ENCODE measurements at regions not wholly inside any gene's neighbourhood (a gene's known extent, or its start where the extent isn't known, plus 50 kb on each side); places are given as distances from the start of the nearest gene placed in this dataset.

- FAIRE-seq (no peak), DNase-seq (ENCODE audit: low spot score in 2 of 2) (no peak)
Observed at GRCh38 chr5:167750586-167750985, 540.9 kb upstream of the WWC1 start.

GRCh38 chr5:167752936-167753335, 538.5 kb upstream of the WWC1 start:
- FAIRE-seq, result no peak
- no peak for DNase-seq (ENCODE audit: low spot score in 2 of 2)

- FAIRE-seq, result no peak
Observed at GRCh38 chr5:167753725-167754490, 537.5 kb upstream of the WWC1 start.

GRCh38 chr5:167754501-167755021, 536.9 kb upstream of the WWC1 start:
- no peak for FAIRE-seq
- DNase-seq (ENCODE audit: low spot score in 2 of 2), result no peak

More at GRCh38 chr5:167753725-167754490, 537.5 kb upstream of the WWC1 start:
- no peak for DNase-seq (ENCODE audit: low spot score in 2 of 2)

GRCh38 chr5:167755420-167755819, 536.0 kb upstream of the WWC1 start:
- FAIRE-seq, result no peak
- DNase-seq (ENCODE audit: low spot score in 2 of 2), result no peak

- DNase-seq (ENCODE audit: low spot score in 2 of 2) (no peak), FAIRE-seq (no peak)
Observed at GRCh38 chr5:167759057-167759821, 532.2 kb upstream of the WWC1 start.

GRCh38 chr5:167763772-167764171, 527.7 kb upstream of the WWC1 start:
- DNase-seq (ENCODE audit: low spot score in 2 of 2) (no peak), FAIRE-seq (no peak)

- FAIRE-seq, result no peak
Observed at GRCh38 chr5:167764641-167765289, 526.7 kb upstream of the WWC1 start.

GRCh38 chr5:167765352-167765751, 526.1 kb upstream of the WWC1 start:
- DNase-seq (ENCODE audit: low spot score in 2 of 2) (no peak), FAIRE-seq (no peak)

More at GRCh38 chr5:167764641-167765289, 526.7 kb upstream of the WWC1 start:
- DNase-seq (ENCODE audit: low spot score in 2 of 2), result no peak

GRCh38 chr5:167766957-167767356, 524.5 kb upstream of the WWC1 start:
- DNase-seq (ENCODE audit: low spot score in 2 of 2) (no peak), FAIRE-seq (no peak)

- no peak for DNase-seq (ENCODE audit: low spot score in 2 of 2)
Observed at GRCh38 chr5:167767795-167768194, 523.6 kb upstream of the WWC1 start.

GRCh38 chr5:167769846-167770413, 521.5 kb upstream of the WWC1 start:
- FAIRE-seq (no peak), DNase-seq (ENCODE audit: low spot score in 2 of 2) (no peak)

More at GRCh38 chr5:167767795-167768194, 523.6 kb upstream of the WWC1 start:
- FAIRE-seq, result no peak

- no peak for FAIRE-seq
Observed at GRCh38 chr5:167770461-167770860, 521.0 kb upstream of the WWC1 start.

GRCh38 chr5:167771571-167771970, 519.9 kb upstream of the WWC1 start:
- no peak for FAIRE-seq
- no peak for DNase-seq (ENCODE audit: low spot score in 2 of 2)

More at GRCh38 chr5:167770461-167770860, 521.0 kb upstream of the WWC1 start:
- no peak for DNase-seq (ENCODE audit: low spot score in 2 of 2)

- no peak for DNase-seq (ENCODE audit: low spot score in 2 of 2)
- FAIRE-seq, result no peak
Observed at GRCh38 chr5:167773668-167774301, 517.7 kb upstream of the WWC1 start.

GRCh38 chr5:167777746-167778145, 513.7 kb upstream of the WWC1 start:
- no peak for DNase-seq (ENCODE audit: low spot score in 2 of 2)
- no peak for FAIRE-seq

GRCh38 chr5:167778228-167778627, 513.2 kb upstream of the WWC1 start:
- DNase-seq (ENCODE audit: low spot score in 2 of 2) (no peak), FAIRE-seq (no peak)

- no peak for FAIRE-seq
Observed at GRCh38 chr5:167779644-167780043, 511.8 kb upstream of the WWC1 start.

GRCh38 chr5:167780177-167780576, 511.3 kb upstream of the WWC1 start:
- DNase-seq (ENCODE audit: low spot score in 2 of 2) (no peak), FAIRE-seq (no peak)

More at GRCh38 chr5:167779644-167780043, 511.8 kb upstream of the WWC1 start:
- no peak for DNase-seq (ENCODE audit: low spot score in 2 of 2)

Data from frontal cortex (tissue), 3 donors.